Lower leg skin (tissue), 3 donors: ENCODE measurements at regions not wholly inside any gene's neighbourhood (a gene's known extent, or its start where the extent isn't known, plus 50 kb on each side); places are given as distances from the start of the nearest gene placed in this dataset.

Source experiments
- CTCF ChIP-seq, 3 donors: fragments of 450-650 bp; IDR thresholded peaks; one replicate each; pipeline ENCODE4 v1.5.1; 2016; ENCODE audit warnings: antibody characterized with exemption in 3 of 3, mild to moderate bottlenecking in 3 of 3, moderate library complexity in 2 of 3
- POLR2A ChIP-seq, 2 donors: fragments of 450-650 bp; IDR thresholded peaks; one replicate each; pipeline ENCODE4 v1.6.1; 2016 to 2017; ENCODE audit warnings: antibody characterized with exemption in 2 of 2, mild to moderate bottlenecking in 1 of 2, moderate library complexity in 1 of 2

GRCh38 chr3:151560738-151561137, 99.9 kb upstream of the IGSF10 start:
- TF ChIP-seq POLR2A (IDR thresholded peaks at IDR 0.05) (no peak), CTCF (IDR thresholded peaks at IDR 0.05) (no peak)
